Epithelial cell of esophagus (primary cell): ENCODE measurements at regions not wholly inside any gene's neighbourhood (a gene's known extent, or its start where the extent isn't known, plus 50 kb on each side); places are given as distances from the start of the nearest gene placed in this dataset.

Experiments
- DNase-seq: peaks from one replicate; pipeline ENCODE4 v3.0.0; 2010; ENCODE audit warnings: low read depth
- H3K4me3 ChIP-seq: 2 replicates; pipeline ENCODE4 v1.5.1; 2011; ENCODE audit warnings: mild to moderate bottlenecking, low read length, control low read depth
- CTCF ChIP-seq: IDR thresholded peaks from 2 replicates; pipeline ENCODE4 v1.5.1; 2011; ENCODE audit warnings: low read depth, mild to moderate bottlenecking, low read length, control low read depth, inconsistent platforms; ENCODE audit not compliant: insufficient read depth; ENCODE audit errors: missing control alignments

- no peak overlapping the region for H3K4me3 ChIP-seq
- no peak for TF ChIP-seq CTCF
- DNase-seq, result no peak
Observed at GRCh38 chr4:3860061-3860912, 94.1 kb downstream of the ADRA2C start.

DNA sequence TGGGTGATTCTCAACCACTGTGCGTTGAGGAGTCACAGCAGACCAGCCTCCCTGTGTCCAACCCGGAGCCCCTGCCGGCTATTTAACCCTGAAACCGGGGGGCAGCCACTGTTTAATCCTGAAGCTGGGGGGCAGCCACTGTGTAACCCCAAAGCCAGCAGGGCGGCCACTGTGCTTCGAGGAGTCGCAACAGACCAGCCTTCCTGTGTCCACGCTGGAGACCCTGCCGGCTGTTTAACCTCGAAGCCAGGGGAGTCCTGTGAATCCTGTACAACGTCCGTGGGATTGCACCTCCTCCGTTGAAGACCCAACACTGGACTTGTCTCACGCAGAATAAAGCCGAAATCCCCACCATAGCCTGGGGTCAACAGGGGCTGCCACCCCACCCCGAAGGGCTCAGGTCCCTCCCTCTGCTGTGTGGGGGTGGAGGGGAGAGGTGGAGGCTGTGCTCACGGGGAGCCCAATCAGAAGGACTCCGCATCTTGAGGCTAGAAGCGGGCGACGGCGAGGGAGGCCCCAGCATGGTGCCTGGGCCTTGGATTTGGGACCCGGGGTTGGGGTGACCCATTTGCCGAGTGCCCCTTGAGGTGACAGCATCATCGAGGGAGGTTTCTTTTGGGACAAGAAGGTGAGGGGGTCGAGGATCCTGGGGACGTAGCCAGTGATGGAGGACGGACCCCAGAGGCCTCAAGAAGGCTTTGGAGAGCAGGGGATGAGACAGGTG lies 94.9 kb downstream of the ADRA2C start:
- no peak for DNase-seq
- no peak overlapping the region for H3K4me3 ChIP-seq
- no peak for TF ChIP-seq CTCF

- no peak for DNase-seq
- TF ChIP-seq CTCF, result no peak
- H3K4me3 ChIP-seq, result no peak overlapping the region
Observed at GRCh38 chr4:3861720-3862639, 95.8 kb downstream of the ADRA2C start.

DNA sequence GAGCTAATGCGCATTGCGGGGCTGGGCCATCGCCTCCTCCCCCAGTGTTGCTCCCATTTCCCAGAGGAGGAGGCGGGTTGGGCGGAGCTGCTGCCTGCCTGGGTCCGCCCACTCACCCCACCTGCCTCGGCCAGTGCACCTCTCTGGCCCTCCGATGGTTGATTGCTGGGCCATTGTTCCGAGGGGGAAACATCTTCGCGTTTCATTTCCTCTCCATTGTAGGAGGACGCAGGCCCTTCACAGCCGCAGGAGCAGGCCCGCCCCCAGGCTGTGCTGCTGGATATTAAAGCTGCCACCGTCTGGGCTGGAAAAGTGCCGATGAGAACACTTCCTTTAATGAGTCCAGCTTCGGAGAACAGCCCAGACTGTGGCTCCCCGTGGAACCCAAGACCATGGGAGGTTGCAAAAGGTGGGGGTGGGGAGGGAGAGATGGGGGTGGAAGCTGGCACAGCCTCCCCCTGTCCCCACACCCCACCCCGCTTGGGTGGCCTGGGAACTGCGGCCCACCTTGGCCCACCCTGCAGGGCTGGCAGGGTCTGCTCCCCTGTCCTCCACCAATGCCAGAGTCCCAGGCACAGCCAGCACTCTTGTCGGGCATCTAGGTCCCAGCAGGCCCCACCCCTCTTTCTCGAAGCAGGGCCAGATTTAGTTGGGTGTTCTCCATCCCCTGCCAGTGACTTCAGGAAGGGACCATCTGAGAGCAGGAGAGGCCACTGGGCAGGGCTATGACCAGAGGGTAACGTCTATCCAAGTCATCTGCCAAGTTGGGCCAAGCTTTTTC lies 96.6 kb downstream of the ADRA2C start:
- H3K4me3 ChIP-seq, result no peak overlapping the region
- TF ChIP-seq CTCF, result no peak
- DNase-seq, result no peak

- H3K4me3 ChIP-seq, result no peak overlapping the region
- DNase-seq, result no peak
- TF ChIP-seq CTCF, result no peak
Observed at GRCh38 chr4:3863841-3864741, 97.9 kb downstream of the ADRA2C start.
